ENCODE measurements at regions not wholly inside any gene's neighbourhood (a gene's known extent, or its start where the extent isn't known, plus 50 kb on each side); places are given as distances from the start of the nearest gene placed in this dataset.

DNA sequence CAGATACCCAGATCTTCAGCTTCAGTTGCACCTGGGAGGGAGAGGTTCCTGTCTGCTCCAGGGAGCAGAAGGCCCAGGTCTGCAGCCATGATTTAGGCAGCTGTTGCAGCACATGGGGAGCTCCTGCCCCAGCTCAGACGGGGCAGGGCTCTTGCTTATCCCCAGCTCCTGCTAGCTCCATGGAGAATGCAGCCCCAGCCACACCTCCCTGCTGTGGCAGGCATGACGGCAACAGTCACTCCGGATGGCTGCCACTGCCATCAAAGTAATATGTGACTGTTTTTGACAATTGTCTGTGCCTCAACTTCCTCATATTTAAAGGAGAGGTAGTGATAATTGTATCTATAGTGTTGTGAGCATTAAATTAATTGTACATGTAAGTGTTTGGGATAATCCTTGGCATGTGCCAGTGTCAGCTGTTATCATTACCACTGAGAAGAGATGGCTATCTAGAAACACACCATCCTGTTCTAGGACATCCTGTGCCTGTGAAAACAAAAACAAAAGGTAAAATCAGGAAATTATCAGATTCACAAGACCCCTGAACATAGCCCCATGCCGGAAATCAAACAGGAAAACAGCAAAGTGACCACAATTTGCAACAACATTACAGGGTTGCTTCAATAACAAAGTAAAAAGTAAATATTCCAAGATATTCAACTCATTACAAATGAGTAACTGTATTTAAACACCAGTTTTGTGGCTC is 1048.8 kb upstream of the ACO1 start:
- H3K4me3 ChIP-seq (replicated peaks; ENCODE audit: low read depth, low read length) = no peak overlapping the region
- DNase-seq (ENCODE audit: low read depth) = no peak
- TF ChIP-seq, protein P1, sequence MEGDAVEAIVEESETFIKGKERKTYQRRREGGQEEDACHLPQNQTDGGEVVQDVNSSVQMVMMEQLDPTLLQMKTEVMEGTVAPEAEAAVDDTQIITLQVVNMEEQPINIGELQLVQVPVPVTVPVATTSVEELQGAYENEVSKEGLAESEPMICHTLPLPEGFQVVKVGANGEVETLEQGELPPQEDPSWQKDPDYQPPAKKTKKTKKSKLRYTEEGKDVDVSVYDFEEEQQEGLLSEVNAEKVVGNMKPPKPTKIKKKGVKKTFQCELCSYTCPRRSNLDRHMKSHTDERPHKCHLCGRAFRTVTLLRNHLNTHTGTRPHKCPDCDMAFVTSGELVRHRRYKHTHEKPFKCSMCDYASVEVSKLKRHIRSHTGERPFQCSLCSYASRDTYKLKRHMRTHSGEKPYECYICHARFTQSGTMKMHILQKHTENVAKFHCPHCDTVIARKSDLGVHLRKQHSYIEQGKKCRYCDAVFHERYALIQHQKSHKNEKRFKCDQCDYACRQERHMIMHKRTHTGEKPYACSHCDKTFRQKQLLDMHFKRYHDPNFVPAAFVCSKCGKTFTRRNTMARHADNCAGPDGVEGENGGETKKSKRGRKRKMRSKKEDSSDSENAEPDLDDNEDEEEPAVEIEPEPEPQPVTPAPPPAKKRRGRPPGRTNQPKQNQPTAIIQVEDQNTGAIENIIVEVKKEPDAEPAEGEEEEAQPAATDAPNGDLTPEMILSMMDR (IDR thresholded peaks at IDR 0.05; ENCODE audit: low read length, missing control alignments) = no peak

DNA sequence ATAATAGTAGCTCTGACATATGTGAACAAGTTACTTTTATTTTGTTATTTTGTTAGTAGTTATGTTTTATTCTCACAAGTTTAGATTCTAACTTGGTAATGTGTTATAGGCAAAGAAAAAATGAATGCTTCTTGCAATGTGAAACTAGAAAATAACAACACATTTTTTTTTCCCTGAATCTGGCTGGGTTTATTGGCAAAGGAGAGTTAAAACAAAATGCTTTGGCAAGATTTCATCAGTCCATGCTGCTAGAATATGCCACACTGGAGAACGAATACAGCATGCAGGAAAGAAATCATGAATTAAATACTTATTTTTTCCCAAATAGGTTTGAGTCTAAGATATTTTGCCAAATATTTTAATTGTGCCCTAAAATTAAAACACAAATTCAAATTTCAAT is 1048.1 kb upstream of the ACO1 start:
- TF ChIP-seq, protein P1 (IDR thresholded peaks at IDR 0.05; ENCODE audit: low read length, missing control alignments) = no peak
- DNase-seq (ENCODE audit: low read depth) = no peak
- H3K4me3 ChIP-seq (replicated peaks; ENCODE audit: low read depth, low read length) = no peak overlapping the region

DNA sequence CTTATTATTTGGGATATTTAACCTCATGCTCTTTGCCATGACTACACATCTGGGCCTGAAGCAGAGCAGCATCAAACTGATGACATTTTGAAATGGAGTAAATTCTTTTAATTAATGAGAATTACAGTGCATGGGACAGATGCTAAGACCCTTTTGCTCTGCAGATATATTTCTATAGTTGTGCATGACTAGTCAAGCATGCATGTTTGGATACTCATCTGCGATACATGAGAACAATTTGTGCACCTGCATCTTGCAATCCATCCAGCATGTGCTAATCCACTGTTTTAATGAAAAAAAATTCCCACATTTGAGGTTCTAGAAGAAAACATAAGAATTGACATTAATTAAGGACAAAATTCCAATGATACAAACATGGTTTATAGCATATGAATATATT is 1047.6 kb upstream of the ACO1 start:
- DNase-seq (ENCODE audit: low read depth) = no peak
- TF ChIP-seq, protein P1 (IDR thresholded peaks at IDR 0.05; ENCODE audit: low read length, missing control alignments) = no peak
- H3K4me3 ChIP-seq (replicated peaks; ENCODE audit: low read depth, low read length) = no peak overlapping the region

DNA sequence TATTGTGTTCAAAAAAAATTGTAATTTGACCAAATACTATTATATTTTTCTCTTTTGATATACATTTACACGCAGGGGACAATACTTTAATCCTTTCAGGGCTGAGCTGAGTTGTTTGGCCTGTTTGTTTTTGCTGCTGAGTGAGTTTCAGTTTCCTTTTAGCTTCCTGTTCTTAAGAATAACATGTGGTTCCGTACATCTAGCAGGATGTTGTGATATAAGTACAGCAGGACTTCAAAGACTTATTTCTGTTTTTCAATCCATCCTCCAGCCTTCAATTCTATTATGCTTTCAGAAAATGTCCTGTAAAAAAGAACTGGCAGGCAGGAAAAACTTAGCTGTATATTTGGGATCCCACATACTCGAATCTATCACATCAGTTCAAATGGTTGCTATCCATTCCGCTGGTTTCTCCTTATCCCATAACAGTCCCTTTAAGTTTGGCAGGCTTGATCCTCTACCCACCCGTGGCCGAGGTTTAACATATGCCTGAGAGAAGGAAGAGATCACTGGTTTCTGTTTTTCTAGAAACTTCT is 1037.3 kb upstream of the ACO1 start:
- peak; percentile 75 for DNase-seq (ENCODE audit: low read depth)
- TF ChIP-seq, protein P1 (IDR thresholded peaks at IDR 0.05; ENCODE audit: low read length, missing control alignments) = no peak
- no peak overlapping the region for H3K4me3 ChIP-seq (replicated peaks; ENCODE audit: low read depth, low read length)

DNA sequence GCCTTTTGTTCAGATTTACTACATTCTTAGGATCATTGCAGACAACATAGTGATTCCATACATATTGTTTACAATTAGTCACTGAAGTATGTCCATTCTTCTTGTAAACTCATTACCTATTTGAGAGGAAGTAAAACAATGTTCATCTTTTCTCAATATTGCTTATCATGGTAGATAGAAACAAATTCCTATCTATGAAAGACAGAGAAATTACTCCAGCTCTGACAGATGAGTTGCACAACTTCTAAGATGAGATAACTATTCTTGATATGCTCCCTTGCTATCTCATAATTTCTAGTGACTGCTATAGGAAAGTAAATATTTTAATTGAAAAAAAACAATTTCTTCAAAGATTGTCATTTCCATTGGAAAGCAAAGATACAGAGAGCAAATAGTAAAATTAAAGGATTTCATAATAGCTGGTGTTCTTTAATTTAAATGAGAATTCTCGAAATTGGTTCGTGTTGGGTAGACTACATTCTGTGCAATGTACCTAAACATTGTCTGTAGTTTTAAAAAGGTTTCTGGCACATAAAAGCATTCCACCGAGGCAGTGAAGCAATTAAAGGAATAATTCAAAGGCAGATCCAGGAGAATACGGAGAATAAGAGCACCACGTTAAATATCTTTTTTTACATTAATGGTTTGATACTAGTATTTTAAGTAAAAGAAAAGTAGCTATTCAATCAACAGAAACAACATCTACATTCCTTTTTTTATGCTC is 1029.1 kb upstream of the ACO1 start:
- DNase-seq (ENCODE audit: low read depth) = no peak
- TF ChIP-seq, protein P1 (IDR thresholded peaks at IDR 0.05; ENCODE audit: low read length, missing control alignments) = no peak
- H3K4me3 ChIP-seq (replicated peaks; ENCODE audit: low read depth, low read length) = no peak overlapping the region

DNA sequence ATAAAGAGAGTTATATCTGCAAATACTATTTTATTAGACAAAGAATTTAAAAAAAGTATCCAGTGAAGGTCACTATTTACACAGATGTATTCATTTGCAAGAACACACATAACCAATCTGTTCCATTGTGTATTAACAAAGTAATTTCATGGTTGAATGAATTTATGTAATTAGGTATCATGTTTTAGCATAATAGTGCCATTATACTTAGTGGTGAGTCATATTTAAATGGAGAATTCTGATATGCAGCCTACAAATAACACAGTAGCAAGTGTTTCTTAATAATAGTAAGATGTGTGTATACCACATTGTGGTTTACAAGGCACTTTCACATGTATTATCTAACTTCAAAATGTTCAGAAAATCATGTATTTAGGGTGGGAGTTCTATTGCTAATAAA is 1028.5 kb upstream of the ACO1 start:
- DNase-seq (ENCODE audit: low read depth) = no peak
- TF ChIP-seq, protein P1 (IDR thresholded peaks at IDR 0.05; ENCODE audit: low read length, missing control alignments) = no peak
- no peak overlapping the region for H3K4me3 ChIP-seq (replicated peaks; ENCODE audit: low read depth, low read length)

Data from fibroblast of pulmonary artery (primary cell).